ENCODE measurements at regions not wholly inside any gene's neighbourhood (a gene's known extent, or its start where the extent isn't known, plus 50 kb on each side); places are given as distances from the start of the nearest gene placed in this dataset.

DNA sequence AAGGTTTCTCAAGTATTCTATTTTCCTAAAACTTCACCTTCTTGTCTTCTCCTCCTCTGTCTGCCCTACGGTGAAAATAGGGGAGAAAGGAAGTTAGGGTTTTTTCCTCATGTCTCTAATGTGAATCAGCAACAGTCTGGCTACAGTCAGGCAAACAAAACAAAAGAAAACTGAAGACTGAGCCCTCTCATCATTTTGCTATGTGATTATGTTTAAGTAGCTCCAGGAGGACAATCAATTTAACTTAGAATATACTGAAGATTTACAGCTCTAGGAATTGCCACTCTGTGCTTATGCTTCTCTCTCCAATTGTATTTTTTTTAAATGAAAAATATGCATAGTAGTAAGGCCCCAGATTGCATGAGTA is 316.2 kb downstream of the GPAT3 start:
- ATAC-seq (no peak), DNase-seq (ENCODE audit: missing footprints) (no peak)
- intact Hi-C loops (cut with DNase I) = no loop called here

DNA sequence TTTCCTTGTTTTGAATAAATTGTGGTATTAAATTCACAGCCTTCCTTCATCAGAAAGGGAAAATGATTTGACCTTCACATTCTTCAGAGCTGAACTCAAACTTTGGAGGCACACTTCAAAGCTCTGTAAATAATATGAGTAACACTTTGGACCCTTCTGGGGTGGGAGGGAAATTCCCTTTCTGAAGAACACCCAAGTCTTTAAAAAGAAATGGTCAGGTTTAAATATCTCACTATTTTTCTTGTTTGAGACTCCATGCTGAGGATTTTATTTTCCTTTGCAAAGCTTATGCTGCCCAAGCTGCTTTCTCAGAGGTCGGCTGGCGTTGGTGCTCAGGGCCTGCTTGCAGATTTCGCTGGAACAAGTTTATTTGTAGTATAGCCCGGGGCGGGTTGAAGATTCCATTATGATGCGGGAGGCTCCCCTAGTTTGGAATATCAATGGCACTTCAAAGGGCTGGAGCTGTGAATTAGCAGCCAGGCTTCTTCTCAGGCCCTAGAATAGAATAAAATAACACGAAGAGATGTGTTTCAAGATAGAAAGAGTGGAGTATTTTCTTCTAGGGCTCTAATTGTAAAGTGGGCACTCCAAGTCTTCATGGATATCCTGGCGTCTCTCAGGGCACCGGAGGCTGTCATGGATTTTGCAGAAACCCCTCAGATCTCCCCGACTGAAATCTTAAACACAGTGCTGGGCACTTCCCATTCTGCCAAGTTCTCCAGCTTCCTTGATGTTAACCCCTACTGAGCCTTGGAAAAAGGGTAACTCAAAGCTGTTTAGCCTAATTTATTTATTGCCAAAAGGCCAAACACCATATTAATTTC is 315.6 kb downstream of the GPAT3 start:
- ATAC-seq = no peak
- DNase-seq (ENCODE audit: missing footprints) = no peak
- intact Hi-C loops (cut with DNase I) = no loop called here

DNA sequence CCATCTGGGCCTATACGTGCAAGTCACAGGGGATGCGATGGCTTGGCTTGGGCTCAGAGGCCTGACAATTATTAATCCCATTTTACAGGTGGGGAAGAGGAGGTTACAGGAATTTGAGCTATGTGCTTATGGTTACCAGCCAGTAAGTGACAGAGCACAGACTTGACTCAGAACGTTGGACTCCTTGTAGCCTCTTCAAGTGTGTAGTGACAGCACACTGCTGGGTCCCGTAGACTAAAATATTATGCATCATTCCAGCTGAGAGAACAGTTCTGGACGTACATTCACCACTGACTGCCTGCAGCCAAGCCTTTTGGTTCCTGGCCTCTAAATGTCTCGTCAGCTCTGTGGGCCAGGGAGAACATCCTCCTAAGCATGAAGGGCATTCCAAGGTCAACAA is 314.5 kb downstream of the GPAT3 start:
- ATAC-seq (no peak), DNase-seq (ENCODE audit: missing footprints) (no peak)
- intact Hi-C loops (cut with DNase I) = no loop called here

DNA sequence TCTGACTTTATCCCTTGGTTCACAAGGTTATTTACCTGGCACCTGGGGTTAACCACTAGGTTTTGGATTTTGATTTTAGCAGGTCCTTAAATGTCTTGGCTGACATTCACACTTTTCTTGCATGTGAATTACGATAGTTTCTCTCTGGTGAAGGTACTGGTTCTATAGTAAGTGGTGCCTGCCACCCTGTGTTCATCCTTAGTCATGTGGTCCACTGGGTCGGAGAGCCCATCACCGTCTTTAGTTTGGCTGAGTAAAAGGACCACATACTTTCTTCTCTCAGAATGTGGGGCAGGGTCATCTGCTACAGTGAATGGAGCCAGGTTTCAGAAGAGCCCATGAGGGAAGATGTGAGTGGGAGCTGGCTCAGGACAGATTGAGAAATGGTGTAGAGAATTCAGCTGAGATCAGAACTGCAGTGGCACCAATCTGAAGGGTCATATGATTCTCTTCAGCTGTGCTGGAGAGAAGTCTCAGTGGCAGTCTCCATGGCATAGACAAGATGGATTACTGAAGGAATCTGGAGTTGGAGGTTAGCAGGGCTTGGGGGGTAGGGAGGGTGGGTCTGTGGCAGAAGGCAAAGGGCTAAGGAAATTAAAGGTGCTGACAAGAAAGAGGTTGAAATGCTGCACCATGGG is 310.4 kb downstream of the GPAT3 start:
- intact Hi-C loops (cut with DNase I) = loop anchor here (2.0 to 5.0 kb wide), 2 partner anchors 76 to 199 kb away; no protein-coding TSS in a partner anchor
- DNase-seq (ENCODE audit: missing footprints) = no peak
- peak; percentile 70 for ATAC-seq

DNA sequence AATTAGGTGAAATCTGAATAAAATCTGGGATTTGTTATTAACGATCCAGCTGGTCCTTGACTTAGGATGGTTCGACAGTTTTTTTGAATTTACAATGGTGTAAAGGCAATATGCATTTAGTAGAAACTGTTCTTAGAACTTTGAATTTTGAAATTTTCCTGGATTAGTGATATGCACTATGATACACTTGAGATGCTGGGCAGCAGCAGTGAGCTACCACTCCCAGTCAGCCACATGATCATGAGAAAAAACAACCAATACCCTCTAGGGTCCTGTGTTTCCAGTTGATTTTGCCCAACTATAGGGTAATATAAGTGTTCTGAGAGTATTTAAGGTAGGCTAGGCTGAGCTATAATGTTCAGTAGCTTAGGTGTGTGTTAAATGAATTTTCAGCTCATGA is 303.7 kb downstream of the GPAT3 start:
- DNase-seq (ENCODE audit: missing footprints) (no peak), ATAC-seq (no peak)
- intact Hi-C loops (cut with DNase I) = no loop called here

DNA sequence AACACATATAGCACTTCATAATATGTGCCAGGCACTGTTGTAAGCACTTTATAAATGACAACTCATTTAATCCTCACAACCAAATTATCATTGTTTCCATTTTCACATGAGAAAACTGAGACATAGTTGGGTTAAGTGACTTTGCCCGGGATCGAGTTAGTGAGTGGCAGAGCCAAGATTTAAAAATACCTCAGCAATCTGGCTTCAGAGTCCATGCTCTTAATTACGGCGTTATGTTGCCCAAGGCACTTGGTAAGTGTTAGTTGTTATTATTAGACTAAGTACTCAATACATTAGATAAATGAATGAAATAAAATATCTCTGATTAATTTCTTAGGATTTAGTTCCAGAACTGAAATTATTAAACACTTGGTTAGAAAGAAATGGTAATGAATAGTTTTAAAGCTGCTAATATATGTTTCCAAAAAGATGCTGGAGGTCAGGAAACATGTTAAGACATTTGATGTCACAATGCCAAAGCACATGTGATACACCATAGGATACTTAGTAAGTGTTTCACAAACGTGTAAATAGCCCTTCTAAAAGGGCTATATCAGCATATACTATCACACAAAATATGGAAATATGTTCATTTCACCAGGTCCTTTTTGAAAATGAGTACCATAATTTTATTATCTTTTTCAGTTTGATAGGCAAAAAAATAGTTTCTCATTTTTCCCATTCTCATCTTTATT is 301.9 kb downstream of the GPAT3 start:
- intact Hi-C loops (cut with DNase I) = no loop called here
- no peak for DNase-seq (ENCODE audit: missing footprints)
- ATAC-seq = peak; percentile 87

DNA sequence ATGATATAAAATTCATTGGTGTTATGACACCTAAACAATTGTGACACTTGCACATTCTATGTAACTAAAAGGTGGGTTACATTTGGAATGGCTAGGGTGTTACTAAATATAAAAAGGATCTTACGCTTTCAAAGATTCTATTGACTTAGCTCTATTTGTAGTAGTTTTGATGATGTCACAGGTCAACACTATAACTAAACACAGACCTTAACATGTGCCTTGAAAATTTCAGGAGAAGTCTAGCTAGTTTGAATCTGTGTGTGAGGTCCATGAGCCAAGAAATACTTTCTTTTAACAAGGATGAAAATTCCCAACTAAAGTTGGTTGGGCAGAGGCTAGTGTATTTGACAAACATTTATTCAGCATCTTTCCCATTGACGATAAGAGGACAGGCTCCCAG is 298.0 kb downstream of the GPAT3 start:
- intact Hi-C loops (cut with DNase I) = no loop called here
- DNase-seq (ENCODE audit: missing footprints) (no peak), ATAC-seq (no peak)

DNA sequence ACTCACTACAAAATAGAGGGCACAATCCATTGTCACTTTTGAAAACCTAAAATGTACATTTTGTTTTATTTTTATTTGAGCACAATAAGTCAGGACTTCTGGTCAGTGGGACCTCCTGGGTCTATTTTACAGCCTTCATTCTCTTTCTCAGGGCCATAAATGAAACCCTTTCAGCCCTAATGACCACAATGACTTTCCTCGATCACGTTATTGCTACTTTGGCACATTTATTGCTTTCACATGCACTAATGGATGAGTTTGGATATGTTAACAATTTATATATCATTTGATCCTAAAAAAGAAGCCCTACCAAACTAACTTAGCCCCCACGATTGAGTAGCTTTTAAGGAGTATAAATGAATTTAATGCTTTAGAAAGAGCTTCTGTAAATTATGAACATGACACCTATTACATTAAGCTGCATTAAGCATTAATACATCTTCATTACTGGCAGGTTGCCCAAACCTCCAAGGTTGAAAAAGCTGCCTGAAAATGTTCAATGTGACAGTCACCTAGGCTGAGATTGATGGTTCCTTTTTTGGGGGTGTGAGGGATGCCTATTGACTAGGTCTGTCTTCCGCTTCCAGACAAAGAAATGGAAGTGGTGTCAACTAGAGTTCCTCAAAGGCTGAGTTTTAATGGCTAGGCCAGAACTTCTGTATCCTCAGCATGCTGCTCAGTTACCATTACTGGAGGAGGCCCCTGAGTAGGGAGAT is 296.4 kb downstream of the GPAT3 start:
- DNase-seq (ENCODE audit: missing footprints) (no peak), ATAC-seq (no peak)
- intact Hi-C loops (cut with DNase I) = no loop called here

DNA sequence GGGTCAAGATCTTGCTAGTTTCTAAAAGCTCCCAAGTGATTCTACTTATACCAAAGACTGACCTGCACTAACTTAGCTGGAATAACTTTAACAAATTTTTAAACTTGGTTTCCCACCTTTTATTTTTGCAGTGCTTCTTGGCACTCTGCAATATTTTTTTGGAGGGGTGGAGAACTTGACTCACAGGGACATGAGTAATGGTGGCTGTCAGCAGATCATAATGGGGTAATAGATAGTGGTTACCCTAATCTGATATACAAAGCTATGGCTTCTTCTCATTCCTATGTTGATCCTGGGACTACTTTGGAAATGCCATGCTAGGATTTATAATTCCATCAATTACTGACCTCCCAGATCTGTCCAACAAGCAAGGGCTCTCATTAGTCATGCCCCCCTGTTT is 295.7 kb downstream of the GPAT3 start:
- no peak for DNase-seq (ENCODE audit: missing footprints)
- no peak for ATAC-seq
- intact Hi-C loops (cut with DNase I) = no loop called here

DNA sequence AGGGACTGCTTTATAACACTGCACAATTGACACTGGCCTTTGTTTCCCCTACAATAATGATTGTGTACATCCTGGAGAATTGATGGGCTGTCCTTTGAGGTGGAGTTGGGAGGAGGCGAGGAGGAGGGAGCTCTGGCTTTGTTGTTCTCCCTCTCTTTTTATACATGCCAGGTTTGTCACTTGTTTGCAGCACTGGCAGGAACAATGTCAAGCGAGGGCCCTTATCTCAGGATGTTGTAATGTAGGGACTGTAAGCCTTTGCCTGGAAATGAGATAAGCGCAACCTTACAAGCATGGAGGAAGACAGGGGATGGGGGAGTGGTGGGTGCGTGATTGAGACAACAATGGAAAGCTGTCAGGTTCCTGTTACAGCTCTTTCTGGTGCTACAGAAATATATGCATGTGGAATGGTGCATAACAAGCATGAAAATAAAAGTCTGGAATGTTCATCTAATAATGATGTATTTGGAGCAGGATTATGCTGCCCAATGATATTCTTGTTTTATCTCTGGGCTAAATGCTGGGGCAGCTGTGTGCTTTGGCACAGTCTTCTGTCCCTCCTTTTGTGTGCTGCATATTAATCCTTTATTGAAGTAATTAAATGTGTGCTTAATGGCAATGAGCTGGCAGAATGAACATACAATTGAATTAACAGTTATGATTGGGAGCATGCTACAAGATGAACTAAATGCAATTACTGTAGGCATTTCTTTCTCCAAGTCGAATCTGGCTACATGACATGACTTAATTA is 294.4 kb downstream of the GPAT3 start:
- intact Hi-C loops (cut with DNase I) = no loop called here
- ATAC-seq (peak; percentile 93), DNase-seq (ENCODE audit: missing footprints) (no peak)

DNA sequence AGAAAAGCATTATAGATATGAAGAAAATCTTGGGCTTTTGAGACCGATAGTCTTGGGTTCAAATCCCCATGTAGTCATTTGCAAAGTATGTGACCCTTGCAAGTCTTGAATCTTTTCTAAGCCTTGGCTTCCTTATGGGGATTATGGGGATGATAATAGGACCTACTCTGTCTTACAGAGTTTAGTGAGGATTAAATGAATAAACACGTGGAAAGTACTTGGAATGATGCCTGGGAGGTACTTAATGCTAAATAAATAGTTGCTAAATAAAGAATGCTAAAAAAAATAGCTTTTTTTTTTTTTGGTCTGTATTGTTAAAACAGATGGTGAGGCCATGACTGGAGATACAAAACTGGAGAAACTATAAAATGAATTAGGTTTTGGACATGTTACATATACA is 292.7 kb downstream of the GPAT3 start:
- ATAC-seq (no peak), DNase-seq (ENCODE audit: missing footprints) (no peak)
- intact Hi-C loops (cut with DNase I) = no loop called here

DNA sequence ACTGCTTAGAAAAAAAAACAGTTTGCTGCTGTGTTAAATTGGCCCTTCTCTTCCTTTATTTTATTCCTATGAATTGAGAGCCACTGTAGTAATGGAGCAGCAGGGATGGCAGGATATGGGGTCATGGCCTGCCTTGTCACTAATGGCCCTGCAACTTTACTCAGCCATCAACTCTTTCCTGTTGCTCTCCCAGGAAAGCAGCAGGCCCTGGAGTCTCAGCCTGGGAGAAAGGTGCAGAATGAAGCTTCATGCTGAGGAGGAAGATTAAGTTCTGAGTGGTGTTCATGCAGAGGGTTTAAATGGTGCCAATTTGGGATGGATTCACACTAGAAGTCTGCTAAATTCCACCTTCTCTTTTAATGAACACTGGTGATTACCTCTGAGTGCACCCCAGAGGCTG is 285.6 kb downstream of the GPAT3 start:
- intact Hi-C loops (cut with DNase I) = no loop called here
- no peak for DNase-seq (ENCODE audit: missing footprints)
- no peak for ATAC-seq

DNA sequence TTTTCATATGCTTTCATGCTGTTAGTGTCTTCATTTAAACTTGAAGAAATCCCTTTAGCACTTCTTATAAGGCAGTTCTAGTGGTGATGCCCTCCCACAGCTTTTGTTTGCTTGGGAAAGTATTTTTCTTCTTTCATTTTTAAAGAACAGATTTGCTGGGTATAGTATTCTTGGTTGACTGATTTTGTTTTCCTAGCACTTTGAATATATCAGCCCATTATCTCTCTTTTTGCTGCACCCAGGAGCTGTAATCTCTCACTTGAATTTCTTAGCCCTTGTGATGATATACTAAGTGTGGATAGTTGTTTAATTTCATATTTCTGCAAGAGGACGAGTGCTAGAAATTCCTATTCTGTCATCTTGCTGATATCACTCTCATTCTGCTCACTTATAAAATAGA is 283.7 kb downstream of the GPAT3 start:
- intact Hi-C loops (cut with DNase I) = no loop called here
- DNase-seq (ENCODE audit: missing footprints) = no peak
- ATAC-seq = no peak

DNA sequence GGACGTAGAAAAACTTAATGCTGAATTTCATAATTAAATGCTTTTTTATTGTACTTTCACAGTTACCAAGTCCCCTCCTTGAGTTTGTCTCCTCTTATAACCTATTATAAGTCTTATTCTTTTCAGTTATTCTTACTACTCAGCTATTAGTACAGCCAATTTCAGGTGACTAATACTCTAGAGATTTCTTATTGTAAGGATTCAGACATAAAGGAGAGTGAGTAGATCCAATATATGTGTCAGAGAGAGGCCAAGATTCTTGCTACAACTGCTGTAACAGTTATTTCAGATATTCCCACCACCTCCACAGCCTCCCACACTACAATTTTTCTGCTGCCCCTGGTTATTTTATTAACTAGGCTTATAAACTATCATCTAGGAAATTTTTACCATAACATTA is 274.5 kb downstream of the GPAT3 start:
- no peak for ATAC-seq
- intact Hi-C loops (cut with DNase I) = no loop called here
- no peak for DNase-seq (ENCODE audit: missing footprints)

DNA sequence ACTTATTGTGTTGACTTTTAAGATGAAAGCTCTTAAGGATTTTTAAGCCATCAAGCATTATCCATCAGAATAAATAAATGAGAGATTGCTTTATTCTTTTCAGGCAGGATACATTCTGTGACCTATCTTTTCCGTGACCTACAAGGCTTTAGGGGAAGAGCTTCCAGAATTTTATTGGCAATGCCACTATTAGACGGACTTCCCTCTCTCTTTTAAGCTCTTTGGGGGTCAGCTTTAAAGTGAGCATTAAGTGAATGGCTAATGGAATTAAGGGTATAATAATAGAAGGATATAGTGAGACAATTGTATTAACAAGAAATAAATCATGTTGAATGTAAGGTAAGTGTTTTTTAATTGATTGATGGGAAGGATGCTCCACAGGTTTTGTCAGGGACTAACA is 273.7 kb downstream of the GPAT3 start:
- ATAC-seq (no peak), DNase-seq (ENCODE audit: missing footprints) (no peak)
- intact Hi-C loops (cut with DNase I) = no loop called here

DNA sequence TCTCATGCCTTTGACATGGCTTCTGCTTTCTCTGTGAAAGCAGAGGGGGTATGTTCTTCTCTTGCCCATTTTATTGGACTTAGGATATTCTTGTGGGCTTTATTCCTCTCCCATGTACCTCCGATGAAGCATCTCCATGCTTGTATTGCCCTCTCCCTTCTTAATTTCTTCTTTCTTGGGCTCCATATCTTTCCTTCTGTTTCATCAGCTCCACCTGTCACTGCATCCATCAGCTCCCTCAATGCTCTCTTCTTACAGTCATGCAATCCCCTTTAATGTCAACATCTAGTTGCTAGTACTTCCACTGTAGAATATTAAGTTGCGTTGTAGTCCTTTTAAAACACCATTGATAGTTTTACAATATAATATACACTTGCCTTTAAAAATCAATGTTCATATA is 257.6 kb downstream of the GPAT3 start:
- DNase-seq (ENCODE audit: missing footprints) (no peak), ATAC-seq (no peak)
- intact Hi-C loops (cut with DNase I) = no loop called here

DNA sequence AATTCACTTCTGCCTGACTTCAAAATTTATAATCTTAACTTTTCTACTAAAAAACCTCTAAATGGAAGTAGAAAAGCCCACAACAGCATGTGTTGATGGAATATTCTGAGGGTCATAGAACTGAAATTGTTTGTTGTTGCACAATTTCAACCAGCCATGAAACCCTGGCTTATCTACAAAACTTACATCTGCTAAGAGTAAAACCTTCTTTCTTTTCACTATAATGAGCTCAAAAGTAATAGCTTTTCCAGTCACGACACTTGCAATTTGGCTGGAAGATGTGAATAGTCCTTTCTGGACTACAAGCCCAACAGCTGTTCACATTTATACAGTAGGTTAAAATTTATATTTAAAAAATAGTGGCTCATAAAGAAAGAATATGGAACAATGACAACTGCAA is 250.0 kb downstream of the GPAT3 start:
- no peak for DNase-seq (ENCODE audit: missing footprints)
- ATAC-seq = no peak
- intact Hi-C loops (cut with DNase I) = no loop called here

DNA sequence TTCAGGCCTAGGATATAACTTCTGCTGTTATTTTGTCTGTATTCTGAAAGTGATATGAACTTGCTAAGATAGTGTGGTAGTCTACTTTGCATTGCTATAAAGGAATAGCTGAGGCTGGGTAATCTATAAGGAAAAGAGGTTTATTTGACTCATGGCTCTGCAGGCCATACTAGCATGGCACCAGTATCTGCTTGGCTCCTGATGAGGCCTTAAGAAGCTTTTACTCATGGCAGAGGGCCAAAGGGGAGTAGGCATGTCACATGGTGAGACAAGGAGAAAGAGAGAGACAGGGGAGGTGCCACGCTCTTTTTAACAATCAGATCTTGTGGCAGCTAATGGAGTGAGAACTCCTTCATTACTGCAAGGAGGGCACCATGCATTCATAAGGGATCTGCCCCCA is 247.3 kb downstream of the GPAT3 start:
- DNase-seq (ENCODE audit: missing footprints) (no peak), ATAC-seq (no peak)
- intact Hi-C loops (cut with DNase I) = no loop called here

DNA sequence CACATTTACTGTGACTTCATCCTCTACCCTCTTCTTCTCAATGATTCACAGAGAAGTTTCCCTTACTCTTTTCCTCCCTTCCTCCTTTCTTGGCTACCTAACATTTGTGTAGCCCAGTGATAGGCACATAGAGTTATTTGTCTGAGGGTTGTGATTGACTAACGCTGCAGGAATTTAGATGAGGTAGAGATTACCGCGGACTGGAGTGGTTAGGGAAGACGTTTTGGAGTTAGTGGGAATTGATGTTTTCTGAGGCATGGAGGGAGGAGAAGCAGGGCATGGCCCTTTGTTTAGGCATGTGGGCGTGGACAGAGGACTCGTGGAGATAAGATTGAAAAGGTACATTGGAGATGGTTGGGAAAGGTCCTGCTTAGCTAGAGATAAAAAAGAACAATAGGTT is 246.7 kb downstream of the GPAT3 start:
- intact Hi-C loops (cut with DNase I) = no loop called here
- DNase-seq (ENCODE audit: missing footprints) = no peak
- no peak for ATAC-seq
